HepG2 (cell line): ENCODE measurements at regions not wholly inside any gene's neighbourhood (a gene's known extent, or its start where the extent isn't known, plus 50 kb on each side); places are given as distances from the start of the nearest gene placed in this dataset.

ENCODE experiments used
- HOXA7 ChIP-seq: sonication (generic); formaldehyde crosslinking; IDR thresholded peaks from 2 replicates; pipeline ENCODE4 v1.8.1; 2022; ENCODE audit warnings: mild to moderate bottlenecking, missing genetic modification reagents, moderate library complexity
- ISL2 ChIP-seq: sonication (generic); formaldehyde crosslinking; IDR thresholded peaks from 2 replicates; pipeline ENCODE4 v1.5.0; 2020; ENCODE audit warnings: missing genetic modification reagents
- KDM1A ChIP-seq: IDR thresholded peaks from 2 replicates; pipeline ENCODE4 v1.6.1; 2016; ENCODE audit warnings: missing compliant biosample characterization
- MEIS1 ChIP-seq: sonication (generic); formaldehyde crosslinking; IDR thresholded peaks from 2 replicates; pipeline ENCODE4 v1.9.0; 2021; ENCODE audit warnings: mild to moderate bottlenecking, missing genetic modification reagents, moderate library complexity, borderline replicate concordance
- MYPOP ChIP-seq: sonication (generic); formaldehyde crosslinking; IDR thresholded peaks from 2 replicates; pipeline ENCODE4 v1.8.1; 2023; ENCODE audit warnings: mild to moderate bottlenecking, moderate library complexity, missing genetic modification reagents
- SIX1 ChIP-seq: sonication (generic); formaldehyde crosslinking; IDR thresholded peaks from 2 replicates; pipeline ENCODE4 v1.4.0; 2020; ENCODE audit warnings: missing genetic modification reagents, borderline replicate concordance
- SNAPC2 ChIP-seq: sonication (generic); formaldehyde crosslinking; IDR thresholded peaks from 2 replicates; pipeline ENCODE4 v1.8.1; 2022; ENCODE audit warnings: mild to moderate bottlenecking, missing genetic modification reagents
- SRSF4 ChIP-seq: fragments of 200-400 bp; formaldehyde crosslinking; IDR thresholded peaks from one replicate; pipeline ENCODE4 v1.6.1; 2018; ENCODE audit warnings: mild to moderate bottlenecking, low read depth, low read length, moderate library complexity; ENCODE audit not compliant: poor library complexity, severe bottlenecking
- TEAD3 ChIP-seq: optimal IDR thresholded peaks from 2 replicates; pipeline ENCODE3; 2016; ENCODE audit warnings: borderline replicate concordance
- ZBTB7B ChIP-seq: sonication (generic); formaldehyde crosslinking; IDR thresholded peaks from 2 replicates; pipeline ENCODE4 v1.4.0; 2020; ENCODE audit warnings: missing genetic modification reagents
- ZNF160 ChIP-seq: sonication (generic); formaldehyde crosslinking; IDR thresholded peaks from 2 replicates; pipeline ENCODE4 v1.8.0; 2022; ENCODE audit warnings: mild to moderate bottlenecking, inconsistent platforms, missing genetic modification reagents
- ZNF331 ChIP-seq: sonication (generic); formaldehyde crosslinking; IDR thresholded peaks from 2 replicates; pipeline ENCODE4 v1.4.0; 2020; ENCODE audit warnings: missing genetic modification reagents
- ZNF335 ChIP-seq: sonication (generic); formaldehyde crosslinking; IDR thresholded peaks from 2 replicates; pipeline ENCODE4 v1.4.0; 2020; ENCODE audit warnings: missing genetic modification reagents
- ZNF407 ChIP-seq: sonication (generic); formaldehyde crosslinking; IDR thresholded peaks from one replicate; pipeline ENCODE4 v1.5.1; 2020; ENCODE audit warnings: mild to moderate bottlenecking, missing genetic modification reagents; ENCODE audit errors: not compliant biosample characterization
- ZNF512B ChIP-seq: sonication (generic); formaldehyde crosslinking; IDR thresholded peaks from 2 replicates; pipeline ENCODE4 v1.5.1; 2020; ENCODE audit warnings: missing genetic modification reagents, mild to moderate bottlenecking, borderline replicate concordance
- ZNF878 ChIP-seq: sonication (generic); formaldehyde crosslinking; IDR thresholded peaks from 2 replicates; pipeline ENCODE4 v1.8.1; 2023; ENCODE audit warnings: mild to moderate bottlenecking, missing genetic modification reagents, moderate library complexity

GRCh38 chr7:131057015-131057793 lies 270.5 kb upstream of the MKLN1 start (continued):
- peak; percentile 51; the same call in 1 of the 2 replicates for TF ChIP-seq SNAPC2 (CRISPR knock-in tag)
- peak; percentile 92 for TF ChIP-seq ISL2 (CRISPR knock-in tag)
- no peak for TF ChIP-seq ZNF407 (CRISPR knock-in tag)
- TF ChIP-seq ZNF512B (CRISPR knock-in tag), result no peak
- no peak; the same call in 1 of the 2 replicates for TF ChIP-seq SIX1 (CRISPR knock-in tag)
- no peak for TF ChIP-seq HOXA7 (CRISPR knock-in tag)
- TF ChIP-seq ZNF335 (CRISPR knock-in tag), result 0 out of 2 replicates have a peak, but pooled peaks have one; percentile 41
- TF ChIP-seq ZBTB7B (CRISPR knock-in tag), result no peak
- TF ChIP-seq SRSF4, result no peak
- peak; percentile 83; the same call in 1 of the 2 replicates for TF ChIP-seq MYPOP (CRISPR knock-in tag)
- peak; percentile 74 for TF ChIP-seq TEAD3 (CRISPR knock-in tag)
- peak; percentile 61; the same call in 1 of the 2 replicates for TF ChIP-seq ZNF878 (CRISPR knock-in tag)
- TF ChIP-seq KDM1A, result peak; percentile 27; the same call in 1 of the 2 replicates
- TF ChIP-seq MEIS1 (CRISPR knock-in tag), result no peak
- no peak for TF ChIP-seq ZNF160 (CRISPR knock-in tag)
- peak; percentile 96 for TF ChIP-seq ZNF331
